ENCODE measurements at regions not wholly inside any gene's neighbourhood (a gene's known extent, or its start where the extent isn't known, plus 50 kb on each side); places are given as distances from the start of the nearest gene placed in this dataset.

GRCh38 chr3:72071624-72072023 lies 286.7 kb upstream of the PROK2 start:
- TF ChIP-seq POLR2A (IDR thresholded peaks at IDR 0.05) (no peak), EP300 (IDR thresholded peaks at IDR 0.05) (no peak)
